T-cell (primary cell): ENCODE measurements at regions not wholly inside any gene's neighbourhood (a gene's known extent, or its start where the extent isn't known, plus 50 kb on each side); places are given as distances from the start of the nearest gene placed in this dataset.

Experiments
- ATAC-seq, 4 experiments: fragments of 200-7000 bp in 3 of 4; fragments of 150-1000 bp in 1 of 4; cut with Tn5 transposase; replicated peaks in 1 of 4; 1 replicate in 3 of 4; 2 replicates in 1 of 4; pipeline ENCODE4 v1.10.0; 2021; ENCODE audit warnings: moderate library complexity in 3 of 4, mild to moderate bottlenecking in 2 of 4, moderate number of reproducible peaks in 1 of 4
- CTCF ChIA-PET, 2 donors: fragments of 300-600 bp; sonication (Branson Sonifier 250); formaldehyde crosslinking; loops; one replicate each; lab custom pipeline; 2022; ENCODE audit warnings: antibody characterized with exemption in 2 of 2; lab: Charles Lee
- POLR2A ChIA-PET, 2 donors: fragments of 300-600 bp; sonication (Branson Sonifier 250); formaldehyde crosslinking; loops; one replicate each; lab custom pipeline; 2022; ENCODE audit warnings: antibody characterized with exemption in 2 of 2; lab: Charles Lee
- DNase-seq, 35 experiments: peaks; one replicate each; pipeline versions ENCODE4 v3.0.0 to v3.0.0-alpha.2; 2013 to 2023
- H3K27ac ChIP-seq: one replicate; pipeline ENCODE4 v1.5.1; 2013; ENCODE audit warnings: low read length
- H3K27me3 ChIP-seq, 2 experiments: replicated peaks in 1 of 2; 1 replicate in 1 of 2; 2 replicates in 1 of 2; pipeline versions ENCODE4 v1.6.1 to v1.7.0; 2013; ENCODE audit warnings: low read length in 1 of 2, mixed read lengths in 1 of 2; ENCODE audit not compliant: control insufficient read depth in 2 of 2, insufficient read depth in 2 of 2; ENCODE audit errors: extremely low read depth in 1 of 2
- H3K36me3 ChIP-seq, 2 donors: 1 replicate in 1 of 2; 2 replicates in 1 of 2; pipeline versions ENCODE4 v1.6.1 to v1.7.0; 2013; ENCODE audit warnings: low read length in 1 of 2; ENCODE audit not compliant: control insufficient read depth in 2 of 2, insufficient read depth in 1 of 2; ENCODE audit errors: extremely low read depth in 1 of 2
- H3K4me1 ChIP-seq, 2 experiments: 1 replicate in 1 of 2; 2 replicates in 1 of 2; pipeline versions ENCODE4 v1.6.1 to v1.7.0; 2013; ENCODE audit warnings: low read length in 2 of 2, mixed read lengths in 1 of 2; ENCODE audit not compliant: insufficient read depth in 2 of 2, control insufficient read depth in 1 of 2; ENCODE audit errors: extremely low read depth in 1 of 2
- H3K4me3 ChIP-seq, 2 donors: 1 replicate in 1 of 2; 2 replicates in 1 of 2; pipeline versions ENCODE4 v1.5.1 to v1.7.0; 2013; ENCODE audit warnings: mild to moderate bottlenecking in 2 of 2, low read length in 1 of 2, moderate library complexity in 1 of 2; ENCODE audit not compliant: control insufficient read depth in 1 of 2; ENCODE audit errors: extremely low read depth in 1 of 2
- H3K9me3 ChIP-seq: 2 replicates; pipeline ENCODE4 v1.7.0; 2013
- H3K27ac Mint-ChIP-seq, 2 donors: one replicate each; pipeline ENCODE4 v1.8.0; 2020 to 2021; ENCODE audit warnings: mild to moderate bottlenecking in 2 of 2, mixed read lengths in 2 of 2
- H3K27me3 Mint-ChIP-seq, 2 donors: one replicate each; pipeline ENCODE4 v1.8.0; 2021 to 2022; ENCODE audit warnings: mixed read lengths in 2 of 2
- H3K36me3 Mint-ChIP-seq: one replicate; pipeline ENCODE4 v1.8.0; 2021; ENCODE audit warnings: mixed read lengths
- H3K4me1 Mint-ChIP-seq, 3 donors: one replicate each; pipeline ENCODE4 v1.8.0; 2020 to 2022; ENCODE audit warnings: mixed read lengths in 3 of 3, mild to moderate bottlenecking in 1 of 3
- H3K4me3 Mint-ChIP-seq, 3 donors: one replicate each; pipeline ENCODE4 v1.8.0; 2020 to 2022; ENCODE audit warnings: mild to moderate bottlenecking in 3 of 3, mixed read lengths in 3 of 3, moderate library complexity in 3 of 3
- H3K9me3 Mint-ChIP-seq, 3 donors: one replicate each; pipeline ENCODE4 v1.8.0; 2020 to 2022; ENCODE audit warnings: mixed read lengths in 3 of 3
- WGBS: methylation state at CpG from one replicate; pipeline ENCODE4 v1.1.5; 2013; ENCODE audit warnings: missing lambda C conversion rate; ENCODE audit not compliant: insufficient coverage; 5-methylcytosine and 5-hydroxymethylcytosine counted together

DNA sequence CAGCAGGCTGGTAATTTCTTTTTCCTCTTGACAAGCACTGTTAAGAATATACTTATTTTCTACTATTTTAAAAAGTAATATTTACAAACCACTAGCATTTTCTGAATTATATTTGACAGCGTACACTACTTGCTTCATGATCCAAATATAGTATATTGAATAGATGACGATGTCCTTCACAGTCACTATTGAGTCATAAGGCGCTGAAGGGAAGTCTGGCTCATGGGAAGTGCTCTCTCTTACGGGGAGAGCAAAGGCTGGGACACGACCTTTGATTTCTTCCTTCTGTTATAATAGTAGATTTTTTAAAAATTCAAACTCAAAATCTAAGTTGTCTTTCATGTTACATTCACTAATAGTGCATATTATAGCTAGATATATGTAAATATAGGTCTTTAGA, 357.1 kb downstream of the SOCS6 start:
- Histone ChIP-seq H3K9me3 (no peaks in the 10 kb centered on the region), H3K4me3 (no peak overlapping the region), H3K36me3 (no peaks in the 10 kb centered on the region), H3K27ac (no peak overlapping the region), H3K27me3 (no peaks in the 10 kb centered on the region), H3K4me1 (peaks cover 0 to 1% of the 10 kb centered on the region in 2 experiments)
- Mint-ChIP-seq H3K36me3 (peaks cover 4% of the 10 kb centered on the region), H3K27me3 (no peaks in the 10 kb centered on the region), H3K27ac (no peak overlapping the region), H3K4me1 (peaks cover 6 to 38% (median 14%) of the 10 kb centered on the region in 3 donors), H3K4me3 (no peak overlapping the region), H3K9me3 (peaks cover under 1 to 8% (median 2%) of the 10 kb centered on the region in 3 donors)
- ChIA-PET CTCF (no interaction called here), POLR2A (no interaction called here)
- ATAC-seq (no peak), DNase-seq (no peak)
- no CpG with 5 or more reads among the region's 5 CpGs for WGBS

- Histone ChIP-seq H3K36me3 (no peaks in the 10 kb centered on the region), H3K27ac (no peak overlapping the region), H3K9me3 (no peaks in the 10 kb centered on the region), H3K27me3 (no peaks in the 10 kb centered on the region), H3K4me1 (no peaks in the 10 kb centered on the region), H3K4me3 (no peak overlapping the region)
- Mint-ChIP-seq H3K27ac (no peak overlapping the region), H3K9me3 (peaks cover 2 to 11% (median 6%) of the 10 kb centered on the region in 3 donors), H3K36me3 (no peaks in the 10 kb centered on the region), H3K4me1 (peaks cover 6 to 39% (median 6%) of the 10 kb centered on the region in 3 donors), H3K4me3 (no peak overlapping the region), H3K27me3 (no peaks in the 10 kb centered on the region)
- POLR2A ChIA-PET: no interaction called here
- CTCF ChIA-PET: no interaction called here
- ATAC-seq: no peak
- no CpG with 5 or more reads among the region's 1 CpG for WGBS
- DNase-seq: no peak
Observed at GRCh38 chr18:70643812-70644211, 355.0 kb downstream of the SOCS6 start.

DNA sequence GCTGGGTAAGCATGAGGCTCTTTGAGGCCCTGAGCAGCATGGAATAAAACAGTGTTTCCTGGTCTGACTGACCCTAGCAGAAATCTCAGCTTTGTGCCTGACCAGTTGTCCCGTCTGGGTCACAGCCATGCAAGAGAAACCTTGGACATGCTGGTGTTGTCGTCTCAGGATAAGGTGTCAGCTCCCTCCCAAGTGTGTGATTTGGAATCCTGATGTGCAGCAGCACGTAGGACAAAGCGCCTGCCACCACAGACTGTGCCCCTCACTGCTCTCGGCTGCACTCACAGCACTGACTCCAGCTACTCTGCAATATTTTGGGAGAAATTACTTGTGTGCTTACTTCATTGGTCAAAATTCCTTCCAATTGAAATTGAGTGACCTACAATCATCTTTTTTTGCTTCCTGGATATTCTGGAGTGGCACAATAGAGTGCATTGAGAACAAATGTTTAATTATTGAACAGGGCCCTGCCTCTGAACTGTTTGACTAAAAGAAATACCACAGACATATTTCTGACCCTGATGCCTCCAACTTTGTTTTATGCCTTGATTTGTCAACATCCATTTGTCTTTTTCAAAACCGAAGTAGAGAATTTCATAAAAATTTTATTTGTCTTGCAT, 352.4 kb downstream of the SOCS6 start:
- ATAC-seq: no peak
- H3K36me3 Mint-ChIP-seq: no peaks in the 10 kb centered on the region
- 90% methylated on average over 2 of the region's 6 CpGs for WGBS

DNA sequence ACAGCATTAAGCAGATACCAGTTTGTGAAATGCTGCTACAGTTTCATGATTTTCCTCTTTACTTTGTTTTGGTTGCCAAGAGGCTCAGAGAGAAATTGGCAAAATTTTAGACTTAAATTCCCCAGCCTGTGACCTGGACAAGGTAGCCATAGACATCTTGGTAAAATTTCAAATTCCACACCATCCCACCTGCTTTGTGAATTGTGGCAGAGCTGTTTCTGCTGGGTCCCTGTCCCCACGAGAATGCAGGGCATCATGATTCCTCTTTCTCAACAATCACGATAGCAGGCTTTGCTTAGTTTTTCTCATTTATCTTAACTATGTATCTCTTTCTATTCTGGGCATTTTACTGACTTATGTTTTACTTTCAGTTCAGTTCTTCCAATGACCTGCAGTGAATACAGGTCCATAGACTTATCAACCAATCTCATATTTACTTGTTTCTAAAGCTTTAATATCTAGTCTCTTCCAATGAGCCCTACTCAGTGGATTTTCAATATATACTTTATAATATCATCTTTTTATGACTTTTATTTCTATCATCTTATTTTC, 351.6 kb downstream of the SOCS6 start:
- Mint-ChIP-seq H3K4me3 (peak overlapping the region in 2 of 3 donors; percentile 11 to 26), H3K27ac (peak overlapping the region; percentile 87 to 88), H3K9me3 (peaks cover 6 to 19% (median 7%) of the 10 kb centered on the region in 3 donors), H3K36me3 (no peaks in the 10 kb centered on the region), H3K27me3 (no peaks in the 10 kb centered on the region), H3K4me1 (peaks cover 6 to 38% (median 6%) of the 10 kb centered on the region in 3 donors)
- POLR2A ChIA-PET: interaction anchor here (0.5 to 0.6 kb wide), 2 partner anchors 24 to 68 kb away, joined by 3 to 6 read pairs; no protein-coding TSS in a partner anchor
- no peaks in the 10 kb centered on the region for H3K27me3 ChIP-seq
- H3K9me3 ChIP-seq: no peaks in the 10 kb centered on the region
- no peaks in the 10 kb centered on the region for H3K36me3 ChIP-seq
- DNase-seq (no peak), ATAC-seq (peak in 3 of 4 experiments; percentile 33 to 46 (median 43))
- H3K4me3 ChIP-seq: no peak overlapping the region
- WGBS: 20% methylated on average over 1 of the region's 2 CpGs
- H3K27ac ChIP-seq: peak overlapping the region; percentile 15
- CTCF ChIA-PET: no interaction called here
- no peaks in the 10 kb centered on the region for H3K4me1 ChIP-seq

More for the DNA sequence above, 352.4 kb downstream of the SOCS6 start:
- H3K4me1 Mint-ChIP-seq: peaks cover 6 to 39% (median 6%) of the 10 kb centered on the region in 3 donors
- peaks cover 6 to 19% (median 7%) of the 10 kb centered on the region in 3 donors for H3K9me3 Mint-ChIP-seq
- DNase-seq: no peak
- ChIA-PET CTCF (no interaction called here), POLR2A (interaction anchor here (0.5 to 0.6 kb wide), 2 partner anchors 25 to 68 kb away, joined by 3 to 6 read pairs; no protein-coding TSS in a partner anchor)
- Histone ChIP-seq H3K36me3 (no peaks in the 10 kb centered on the region), H3K4me3 (no peak overlapping the region), H3K27ac (no peak overlapping the region), H3K4me1 (no peaks in the 10 kb centered on the region), H3K27me3 (no peaks in the 10 kb centered on the region), H3K9me3 (no peaks in the 10 kb centered on the region)
- peak overlapping the region in 1 of 2 donors; percentile 9 for H3K27ac Mint-ChIP-seq
- H3K4me3 Mint-ChIP-seq: no peak overlapping the region
- H3K27me3 Mint-ChIP-seq: no peaks in the 10 kb centered on the region

GRCh38 chr18:70636991-70637390, 348.1 kb downstream of the SOCS6 start:
- Histone ChIP-seq H3K27me3 (no peaks in the 10 kb centered on the region), H3K4me1 (no peaks in the 10 kb centered on the region), H3K9me3 (no peaks in the 10 kb centered on the region), H3K27ac (no peak overlapping the region), H3K4me3 (no peak overlapping the region), H3K36me3 (no peaks in the 10 kb centered on the region)
- H3K36me3 Mint-ChIP-seq: no peaks in the 10 kb centered on the region
- no peaks in the 10 kb centered on the region for H3K27me3 Mint-ChIP-seq
- DNase-seq: no peak
- no peak for ATAC-seq
- H3K4me3 Mint-ChIP-seq: no peak overlapping the region
- H3K4me1 Mint-ChIP-seq: peaks cover 13 to 29% (median 22%) of the 10 kb centered on the region in 3 donors
- no peak overlapping the region for H3K27ac Mint-ChIP-seq
- WGBS: no CpG with 5 or more reads among the region's 1 CpG
- CTCF ChIA-PET: no interaction called here
- peaks cover 6 to 17% (median 7%) of the 10 kb centered on the region in 3 donors for H3K9me3 Mint-ChIP-seq
- POLR2A ChIA-PET: no interaction called here

- Mint-ChIP-seq H3K4me3 (no peak overlapping the region), H3K9me3 (peaks cover 6 to 16% (median 7%) of the 10 kb centered on the region in 3 donors), H3K36me3 (no peaks in the 10 kb centered on the region), H3K4me1 (peaks cover 22 to 32% (median 30%) of the 10 kb centered on the region in 3 donors), H3K27ac (peak overlapping the region; percentile 0 to 64), H3K27me3 (no peaks in the 10 kb centered on the region)
- ATAC-seq (no peak), DNase-seq (no peak)
- POLR2A ChIA-PET: no interaction called here
- Histone ChIP-seq H3K4me1 (peaks cover 0 to 3% of the 10 kb centered on the region in 2 experiments), H3K27me3 (no peaks in the 10 kb centered on the region), H3K4me3 (no peak overlapping the region), H3K27ac (no peak overlapping the region), H3K9me3 (no peaks in the 10 kb centered on the region), H3K36me3 (no peaks in the 10 kb centered on the region)
- no CpG with 5 or more reads among the region's 3 CpGs for WGBS
- CTCF ChIA-PET: no interaction called here
Observed at GRCh38 chr18:70634576-70635147, 345.8 kb downstream of the SOCS6 start.
